Pulmonary artery endothelial cell (primary cell): ENCODE measurements at regions not wholly inside any gene's neighbourhood (a gene's known extent, or its start where the extent isn't known, plus 50 kb on each side); places are given as distances from the start of the nearest gene placed in this dataset.
"Not testable (repeated sequence)": the region's sequence is repeated elsewhere in the genome, so short reads cannot be mapped to it uniquely, and the experiment has no call there.

Source experiments
- DNase-seq: peaks from one replicate; pipeline ENCODE4 v3.0.0-alpha.2; 2011; ENCODE audit warnings: low read depth, low spot score

- not testable (repeated sequence) for DNase-seq
Measured at GRCh38 chr3:82110721-82111120, 349.3 kb upstream of the GBE1 start.

- DNase-seq: no peak
Measured at GRCh38 chr3:82103241-82103640, 341.8 kb upstream of the GBE1 start.

GRCh38 chr3:82100378-82100777 lies 338.9 kb upstream of the GBE1 start:
- no peak for DNase-seq

GRCh38 chr3:82093641-82094040 lies 332.2 kb upstream of the GBE1 start:
- no peak for DNase-seq

- no peak for DNase-seq
Measured at GRCh38 chr3:82088749-82089148, 327.3 kb upstream of the GBE1 start.

GRCh38 chr3:82087958-82088357 lies 326.5 kb upstream of the GBE1 start:
- DNase-seq: peak; percentile 61

GRCh38 chr3:82085851-82086475 lies 324.5 kb upstream of the GBE1 start:
- DNase-seq: peak; percentile 44

GRCh38 chr3:82085356-82085755 lies 323.9 kb upstream of the GBE1 start:
- peak; percentile 26 for DNase-seq

- no peak for DNase-seq
Measured at GRCh38 chr3:82084824-82085223, 323.4 kb upstream of the GBE1 start.

- no peak for DNase-seq
Measured at GRCh38 chr3:82082796-82083195, 321.4 kb upstream of the GBE1 start.

GRCh38 chr3:82081351-82081750 lies 319.9 kb upstream of the GBE1 start:
- no peak for DNase-seq

- DNase-seq: peak; percentile 8
Measured at GRCh38 chr3:82080792-82081191, 319.3 kb upstream of the GBE1 start.

- peak; percentile 15 for DNase-seq
Measured at GRCh38 chr3:82080261-82080660, 318.8 kb upstream of the GBE1 start.

- no peak for DNase-seq
Measured at GRCh38 chr3:82079335-82079890, 318.0 kb upstream of the GBE1 start.

GRCh38 chr3:82078246-82078645 lies 316.8 kb upstream of the GBE1 start:
- no peak for DNase-seq

- DNase-seq: no peak
Measured at GRCh38 chr3:82067420-82067819, 306.0 kb upstream of the GBE1 start.

GRCh38 chr3:82058809-82059208 lies 297.4 kb upstream of the GBE1 start:
- DNase-seq: no peak

- no peak for DNase-seq
Measured at GRCh38 chr3:82055792-82056191, 294.3 kb upstream of the GBE1 start.

GRCh38 chr3:82054849-82055248 lies 293.4 kb upstream of the GBE1 start:
- no peak for DNase-seq

GRCh38 chr3:82053236-82053635 lies 291.8 kb upstream of the GBE1 start:
- no peak for DNase-seq

GRCh38 chr3:82050382-82050781 lies 288.9 kb upstream of the GBE1 start:
- DNase-seq: no peak

GRCh38 chr3:82048711-82049110 lies 287.3 kb upstream of the GBE1 start:
- no peak for DNase-seq

- no peak for DNase-seq
Measured at GRCh38 chr3:82044930-82045705, 283.7 kb upstream of the GBE1 start.
